Stimulated activated naive CD8-positive, alpha-beta T cell treated with anti-CD3 and anti-CD28 coated beads, Interleukin-15, Interleukin-2, amounts not matched to agents 100 U/mL and 50 U/mL, for 24 hours (primary cell): ENCODE measurements at regions not wholly inside any gene's neighbourhood (a gene's known extent, or its start where the extent isn't known, plus 50 kb on each side); places are given as distances from the start of the nearest gene placed in this dataset.

ENCODE experiments used
- ATAC-seq: fragments of 150-1000 bp; cut with Tn5 transposase; one replicate; pipeline ENCODE4 v1.10.0; 2021
- DNase-seq: peaks from one replicate; pipeline ENCODE4 v3.0.0; 2021

DNA sequence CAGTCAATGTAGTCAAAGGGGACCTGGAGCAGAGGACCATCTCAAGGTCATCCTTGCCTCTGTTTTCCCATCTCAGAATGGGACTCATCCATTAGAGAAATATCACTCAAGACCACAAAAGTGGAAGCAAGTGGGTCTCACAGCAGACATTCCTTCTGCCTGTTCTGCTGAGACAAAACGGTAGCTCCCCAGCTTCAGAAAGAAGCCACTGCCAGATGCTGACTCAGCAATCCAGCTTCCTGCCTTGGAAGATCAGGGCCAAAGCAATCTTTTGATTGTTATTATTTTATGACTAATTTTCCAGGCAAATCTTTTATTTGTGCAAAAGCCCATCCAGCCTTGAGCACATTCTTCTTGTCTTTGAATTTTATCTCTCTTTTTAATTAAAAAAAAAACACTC is 86.8 kb downstream of the CCT6B start:
- DNase-seq (no peak), ATAC-seq (no peak)

DNA sequence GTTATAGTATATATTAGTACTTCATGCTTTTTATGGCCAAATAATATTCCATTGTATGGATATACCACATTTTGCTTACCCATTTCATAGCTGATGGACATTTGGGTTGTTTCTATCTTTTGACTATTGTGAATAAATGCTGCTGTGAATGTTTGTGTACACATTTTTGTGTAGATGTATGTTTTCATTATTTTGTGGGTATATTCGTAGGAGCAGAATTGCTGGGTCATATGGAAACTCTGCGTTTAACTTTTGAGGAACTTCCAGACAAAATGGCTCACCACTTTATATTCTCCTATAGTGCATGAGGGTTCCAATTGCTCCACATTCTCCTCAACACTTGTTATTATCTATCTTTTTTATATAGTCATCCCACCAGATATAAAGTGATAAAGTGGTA is 88.6 kb downstream of the CCT6B start:
- no peak for DNase-seq
- ATAC-seq = no peak

DNA sequence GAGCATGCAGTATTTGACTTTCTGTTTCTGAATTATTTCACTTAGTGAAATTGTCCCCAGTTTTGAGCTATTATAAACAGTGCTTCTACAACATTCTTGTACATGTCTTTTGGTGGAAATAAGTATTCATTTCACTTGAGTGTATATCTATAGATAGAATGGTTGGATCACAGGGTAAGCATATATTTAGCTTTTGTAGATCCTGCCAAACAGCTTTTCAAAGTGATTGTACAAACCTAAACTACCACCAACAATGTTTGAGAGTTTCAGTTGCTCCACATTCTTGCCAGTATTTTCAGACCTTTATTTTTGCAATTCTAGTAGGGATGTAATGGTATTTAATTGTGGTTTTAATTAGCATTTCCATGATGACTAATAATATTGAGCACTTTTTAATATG is 91.6 kb downstream of the CCT6B start:
- DNase-seq = no peak
- ATAC-seq = no peak

DNA sequence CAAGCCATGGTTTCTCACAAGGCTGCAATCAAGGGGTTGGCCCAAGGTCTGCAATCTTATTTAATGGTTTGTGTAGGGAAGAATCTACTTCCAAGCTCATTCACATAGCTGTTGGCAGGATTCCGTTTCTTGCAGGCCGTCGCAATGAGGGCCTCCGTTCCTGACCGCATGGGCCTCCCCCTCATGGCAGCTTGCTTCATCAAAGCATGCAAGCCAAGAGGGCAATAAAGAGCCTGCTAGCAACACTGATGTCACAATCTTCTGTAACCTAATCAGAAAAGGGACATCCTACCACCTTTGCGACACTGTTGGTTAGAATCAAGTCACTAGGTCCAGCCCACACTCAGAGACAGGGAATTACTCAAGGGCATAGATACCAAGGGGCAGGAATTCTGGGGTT is 95.5 kb downstream of the CCT6B start:
- DNase-seq (no peak), ATAC-seq (no peak)

DNA sequence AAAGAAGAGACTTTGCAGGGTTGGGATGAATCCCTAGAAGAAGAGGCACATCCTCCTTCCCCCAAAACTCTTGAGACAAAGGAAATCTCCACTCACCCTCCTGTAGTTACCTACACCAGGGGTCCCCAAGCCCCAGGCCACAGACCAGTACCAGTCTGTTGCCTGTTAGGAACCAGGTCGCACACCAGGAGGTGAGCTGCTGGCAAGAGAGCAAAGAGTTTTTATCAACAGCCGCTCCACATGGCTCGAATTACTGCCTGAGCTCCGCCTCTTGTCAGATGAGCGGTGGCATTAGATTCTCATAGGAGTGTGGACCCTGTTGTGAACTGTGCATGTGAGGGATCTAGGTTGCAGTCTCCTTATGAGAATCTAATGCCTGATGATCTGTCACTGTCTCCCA is 98.9 kb downstream of the CCT6B start:
- ATAC-seq (no peak), DNase-seq (no peak)

DNA sequence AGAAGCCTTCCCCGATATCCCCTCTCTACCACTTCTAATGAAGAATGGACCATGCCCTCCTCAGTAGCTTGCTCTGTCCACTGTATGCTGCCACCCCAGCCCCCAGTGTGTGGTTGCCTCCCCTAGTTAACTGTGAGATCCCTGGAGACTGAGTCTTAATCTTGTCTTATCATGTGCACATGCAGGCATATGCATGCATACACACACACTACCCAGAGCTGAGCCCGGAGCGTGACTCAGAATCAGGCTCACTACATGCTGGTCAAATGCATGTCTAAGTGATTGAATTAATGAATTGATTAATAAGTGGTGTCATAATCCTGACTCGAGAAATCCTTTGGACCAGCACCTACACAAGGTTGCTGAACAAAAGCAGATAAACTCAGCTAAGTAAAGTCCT is 99.4 kb downstream of the CCT6B start:
- ATAC-seq = no peak
- DNase-seq = no peak

DNA sequence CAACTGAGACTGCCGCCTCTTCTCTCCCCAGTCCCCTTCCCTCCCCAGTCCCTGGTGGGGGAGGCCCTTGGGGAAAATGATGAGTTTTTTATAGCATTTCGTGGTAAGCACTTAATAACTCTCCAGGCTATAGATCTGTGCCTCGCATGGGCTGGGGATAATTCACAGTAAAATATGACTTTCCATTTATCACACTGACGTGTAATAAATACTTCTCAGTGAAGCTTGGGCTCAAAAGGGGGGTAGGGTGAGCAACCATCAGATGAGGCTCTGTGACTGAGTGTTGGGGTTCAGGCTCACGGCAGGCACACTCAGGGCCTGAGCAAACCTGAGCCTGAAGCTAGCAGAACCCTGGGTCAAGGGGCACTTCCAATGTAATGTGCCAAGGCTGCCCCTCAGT is 101.6 kb downstream of the CCT6B start:
- no peak for DNase-seq
- ATAC-seq = peak; percentile 70

DNA sequence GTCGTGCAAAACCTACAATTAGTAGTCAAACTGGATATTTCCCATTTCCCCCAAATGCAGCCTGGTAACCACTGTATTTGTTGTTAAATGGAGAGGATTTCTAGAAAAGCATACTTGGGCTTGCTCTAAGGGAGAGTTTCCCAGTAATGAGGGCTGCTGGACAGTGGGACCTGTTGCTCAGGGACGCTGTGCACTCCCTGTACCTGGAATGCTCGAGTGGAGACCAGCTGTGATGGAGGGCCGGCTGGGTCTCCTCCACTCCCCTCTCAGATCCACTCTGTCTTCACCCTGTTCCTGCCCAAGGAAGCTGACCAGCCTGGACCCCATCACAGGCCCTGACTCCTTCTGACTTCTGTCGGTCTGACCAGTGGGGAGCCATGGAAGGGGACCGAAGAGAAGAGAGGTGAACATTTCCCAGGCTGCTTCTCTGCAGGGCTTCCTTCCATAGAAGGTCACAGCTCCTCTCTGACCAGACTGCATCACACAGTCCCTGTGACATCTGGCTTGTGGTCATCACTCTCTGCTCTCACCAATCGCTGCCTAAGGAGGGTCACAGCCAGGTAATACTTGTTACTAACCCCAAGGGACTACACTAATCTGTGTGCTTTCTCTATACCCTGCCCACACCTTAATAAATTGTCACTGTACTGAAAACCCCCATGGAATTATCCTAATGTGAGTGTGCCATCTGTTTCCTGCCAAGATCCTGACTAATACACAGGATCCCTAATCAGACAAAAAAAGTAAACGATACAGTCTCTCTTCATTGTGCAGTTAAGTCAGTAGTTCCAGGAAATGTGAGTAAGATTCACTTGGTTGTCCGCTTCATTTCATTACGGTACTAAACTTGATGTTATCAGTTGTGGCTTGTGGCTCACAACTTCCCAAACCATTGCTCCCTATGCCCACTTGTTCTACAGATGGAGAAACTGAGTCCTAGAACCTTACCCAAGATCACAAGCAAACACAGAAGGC is 102.4 kb downstream of the CCT6B start:
- DNase-seq = peak; percentile 17
- peak; percentile 63 for ATAC-seq

DNA sequence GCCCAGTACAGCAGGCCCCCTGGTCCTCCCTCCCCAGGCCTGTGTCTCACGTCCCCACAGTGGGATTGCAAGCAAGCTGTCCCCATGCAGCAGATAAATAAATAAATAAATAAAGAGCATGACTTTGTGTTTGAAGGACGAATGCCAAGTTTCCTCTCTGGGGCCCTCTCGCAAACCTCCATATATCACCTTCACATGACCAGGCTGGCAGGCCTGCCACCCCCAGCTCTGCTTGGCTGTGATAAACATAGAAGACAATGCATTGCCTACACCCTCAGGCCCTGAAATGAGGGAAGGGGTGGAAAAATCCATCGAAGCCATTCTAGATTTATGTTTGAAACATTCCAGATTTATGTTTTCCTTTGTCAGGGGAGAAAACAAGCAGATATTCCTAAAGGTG is 107.3 kb downstream of the CCT6B start:
- DNase-seq = no peak
- ATAC-seq = no peak

DNA sequence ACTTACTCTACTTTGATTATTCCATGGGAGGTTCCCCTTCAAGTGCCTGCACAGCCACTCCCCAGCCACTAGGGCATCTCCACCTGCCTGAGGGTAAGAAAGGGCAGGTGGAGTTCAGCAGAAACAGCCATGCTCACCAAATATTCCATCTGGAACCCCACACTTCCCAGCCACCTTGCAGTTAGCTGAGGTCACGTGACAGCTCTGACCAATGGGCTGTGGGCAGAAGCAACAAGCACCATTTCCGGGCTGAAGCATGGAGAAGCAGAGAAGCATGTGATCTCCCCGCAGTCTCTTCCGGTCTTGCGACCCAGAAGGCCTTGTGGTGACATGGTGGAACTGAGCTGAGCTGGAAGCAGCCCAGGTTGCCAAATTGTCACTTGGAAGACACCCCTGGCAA is 108.6 kb downstream of the CCT6B start:
- ATAC-seq = no peak

DNA sequence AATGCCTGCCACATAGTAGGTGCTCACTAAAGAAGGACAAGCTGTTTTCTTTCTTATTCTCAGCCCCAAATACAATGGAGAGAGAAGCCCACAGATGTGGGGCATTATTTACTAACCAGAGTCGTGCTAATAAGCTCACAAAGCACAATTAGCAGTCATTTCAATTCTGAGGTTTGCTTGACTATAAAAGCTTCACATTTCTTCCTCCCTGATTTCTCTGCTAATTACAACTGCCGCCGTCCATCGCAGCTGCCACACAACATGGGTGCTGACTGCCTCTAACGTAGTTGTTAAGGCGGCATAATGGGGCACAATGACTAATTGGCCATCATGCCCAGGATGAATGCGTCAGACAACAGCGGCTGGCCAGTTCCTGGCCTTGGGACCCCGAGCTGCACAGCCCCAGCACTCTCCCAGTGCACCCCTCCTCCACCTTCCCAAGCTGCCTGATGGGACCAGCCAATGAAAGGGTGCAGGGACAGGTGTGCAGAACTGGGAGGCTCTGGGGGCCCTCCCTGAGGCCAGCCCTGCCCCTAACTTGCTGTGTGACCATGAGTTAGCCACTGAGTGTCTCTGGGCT is 109.2 kb downstream of the CCT6B start:
- DNase-seq (no peak), ATAC-seq (no peak)

More for the DNA sequence above, 108.6 kb downstream of the CCT6B start:
- DNase-seq = no peak

DNA sequence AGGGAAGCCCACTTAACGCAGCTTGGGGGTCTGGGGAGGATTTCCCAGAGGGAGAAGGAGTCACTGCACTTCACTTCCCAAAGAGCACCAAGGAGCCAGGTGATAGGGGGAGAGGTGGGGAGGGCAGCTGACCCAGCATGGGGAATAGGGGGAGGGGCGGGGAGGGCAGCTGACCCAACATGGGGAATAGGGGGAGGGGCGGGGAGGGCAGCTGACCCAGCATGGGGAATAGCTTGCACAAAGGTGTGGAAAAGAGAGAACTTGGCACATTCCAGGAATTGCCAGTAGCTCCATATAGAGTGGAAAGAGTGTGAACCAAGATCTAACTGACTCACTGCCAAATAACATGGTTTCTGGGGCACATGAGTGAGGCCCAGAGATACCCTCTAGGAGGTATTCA is 110.3 kb downstream of the CCT6B start:
- ATAC-seq (no peak), DNase-seq (no peak)

DNA sequence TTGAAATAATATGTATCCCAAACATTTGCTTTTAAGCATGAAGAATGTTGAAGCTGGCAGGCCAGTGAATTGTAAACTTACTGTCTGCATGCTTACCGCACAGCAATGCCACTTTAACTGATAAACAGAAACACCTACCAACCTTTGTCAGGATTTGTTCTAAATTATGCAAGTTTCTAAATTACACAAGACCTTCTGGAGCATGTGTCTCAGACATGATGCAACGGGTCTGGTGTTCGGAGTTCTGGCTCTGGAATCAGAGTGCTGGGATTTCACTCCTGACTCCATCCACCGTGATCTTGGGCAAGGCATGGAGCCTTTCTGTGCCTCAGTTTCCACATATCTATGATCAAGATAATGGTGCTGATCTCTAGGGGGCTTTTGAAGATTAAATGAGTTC is 111.2 kb downstream of the CCT6B start:
- ATAC-seq (no peak), DNase-seq (no peak)

DNA sequence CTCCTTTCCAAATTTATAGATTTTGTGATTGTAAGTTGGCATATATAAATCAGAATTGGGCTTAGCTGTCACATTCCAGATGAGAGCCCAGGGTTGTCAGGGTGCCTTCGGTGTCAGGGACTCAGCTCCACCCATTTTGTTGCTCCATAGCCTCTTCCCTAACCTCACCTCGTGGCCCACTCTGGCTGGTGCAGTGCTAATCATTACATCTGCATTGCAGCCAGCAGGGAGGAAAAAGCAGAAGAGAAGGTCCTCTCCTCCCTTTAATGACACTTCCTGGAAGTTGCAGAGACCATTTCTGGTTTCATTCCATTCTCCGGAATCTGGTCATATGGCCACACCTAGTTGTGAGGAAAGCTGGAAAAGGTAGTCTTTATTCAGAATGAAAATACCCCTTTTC is 113.3 kb downstream of the CCT6B start:
- DNase-seq = no peak
- ATAC-seq = no peak

DNA sequence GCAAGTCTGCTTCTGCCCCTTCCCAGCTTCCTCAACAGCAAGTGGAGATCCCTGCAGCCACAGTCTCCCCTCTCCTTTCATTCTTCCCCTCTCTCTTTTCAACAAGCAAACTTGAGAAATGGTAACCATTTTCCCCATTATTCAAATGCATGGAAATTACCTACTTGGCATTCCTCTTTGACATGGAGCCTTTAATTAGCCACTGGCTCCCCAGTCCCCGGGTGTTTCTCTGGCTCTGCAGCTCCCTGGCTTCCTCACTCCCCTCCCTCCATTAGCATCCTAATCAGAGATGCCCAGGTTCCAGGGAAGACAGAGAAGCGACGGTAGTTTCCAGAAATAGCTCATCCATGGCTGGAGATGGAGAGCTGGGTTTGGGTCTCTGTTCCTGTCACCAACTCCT is 116.0 kb downstream of the CCT6B start:
- DNase-seq = no peak
- no peak for ATAC-seq

DNA sequence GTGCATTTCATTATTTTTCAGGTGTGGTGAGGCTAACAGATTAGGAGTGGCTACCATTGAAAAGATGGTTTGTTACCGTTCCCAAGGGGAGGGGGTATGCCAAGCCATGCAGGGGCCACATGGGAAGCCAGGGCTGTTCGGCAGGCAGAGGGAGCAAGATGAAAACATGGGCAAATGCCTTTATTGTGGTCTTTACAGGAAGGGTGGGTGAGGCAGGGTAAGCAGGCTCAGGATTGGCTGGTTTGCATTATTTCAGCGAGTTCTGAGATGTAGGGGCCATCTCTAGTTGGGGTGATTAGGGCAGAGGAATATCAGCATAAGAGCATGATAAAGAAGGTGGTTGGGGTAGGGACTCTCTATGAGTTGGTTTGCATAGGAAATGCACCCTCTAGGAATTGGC is 117.6 kb downstream of the CCT6B start:
- DNase-seq = no peak
- no peak for ATAC-seq

DNA sequence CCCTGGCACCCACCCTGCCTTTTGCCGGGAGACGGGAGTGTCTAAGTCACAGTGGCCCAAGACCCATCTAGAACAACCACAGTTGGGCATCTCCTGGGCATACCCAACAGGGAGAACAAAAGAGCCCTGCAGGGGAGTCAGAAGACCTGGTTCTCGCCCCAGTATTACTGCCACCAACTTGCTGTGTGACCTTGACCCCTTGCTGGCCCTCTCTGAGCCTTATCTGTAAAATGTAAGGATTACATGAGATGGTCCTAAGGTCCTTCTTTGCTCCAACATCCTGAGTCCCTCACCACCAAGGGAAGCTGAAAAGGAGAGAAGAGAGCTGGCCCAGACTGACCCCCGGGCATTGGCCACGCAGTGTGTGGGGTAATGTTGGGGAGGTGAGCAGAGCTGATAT is 119.0 kb downstream of the CCT6B start:
- no peak for DNase-seq
- no peak for ATAC-seq

DNA sequence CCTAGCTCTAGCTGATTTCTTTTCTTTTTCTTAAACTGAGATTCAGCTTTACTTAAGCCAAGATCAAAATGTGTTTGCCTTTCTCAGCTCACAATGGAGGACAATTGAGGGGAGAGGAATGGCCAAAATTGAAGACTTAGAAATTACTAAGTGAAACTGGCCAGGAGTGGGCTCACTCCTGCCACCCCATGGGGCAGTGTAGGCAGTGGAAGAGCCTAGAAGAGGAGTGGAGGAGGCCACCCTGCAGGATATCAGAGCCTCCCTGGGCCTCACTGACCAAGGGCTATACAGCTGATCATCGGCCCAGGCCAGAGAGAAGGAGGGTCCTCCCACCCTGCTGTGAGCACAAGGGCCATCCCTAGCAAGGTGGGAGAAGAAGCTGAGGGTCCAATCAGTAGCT is 119.8 kb downstream of the CCT6B start:
- ATAC-seq = no peak
- DNase-seq = no peak

DNA sequence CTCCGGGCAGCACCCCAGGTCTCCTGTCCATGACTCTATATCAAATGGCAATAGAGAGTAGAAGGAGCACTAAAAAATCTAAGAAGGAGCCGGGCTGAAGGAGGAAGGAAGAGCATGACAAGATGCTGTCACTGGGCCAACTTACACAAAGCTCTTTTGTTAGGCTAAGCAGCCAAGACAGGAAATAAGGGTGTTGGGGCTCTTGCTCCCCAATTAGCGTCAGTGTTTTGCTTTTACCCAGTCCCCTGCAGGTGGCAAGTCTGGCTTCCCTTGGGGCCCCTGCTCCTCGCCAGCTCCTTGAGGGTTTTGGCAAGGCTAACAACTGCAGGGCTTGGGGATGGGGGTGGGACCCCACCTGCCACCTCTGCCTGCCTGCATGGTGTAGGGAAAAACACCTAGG is 120.5 kb downstream of the CCT6B start:
- DNase-seq (no peak), ATAC-seq (no peak)

DNA sequence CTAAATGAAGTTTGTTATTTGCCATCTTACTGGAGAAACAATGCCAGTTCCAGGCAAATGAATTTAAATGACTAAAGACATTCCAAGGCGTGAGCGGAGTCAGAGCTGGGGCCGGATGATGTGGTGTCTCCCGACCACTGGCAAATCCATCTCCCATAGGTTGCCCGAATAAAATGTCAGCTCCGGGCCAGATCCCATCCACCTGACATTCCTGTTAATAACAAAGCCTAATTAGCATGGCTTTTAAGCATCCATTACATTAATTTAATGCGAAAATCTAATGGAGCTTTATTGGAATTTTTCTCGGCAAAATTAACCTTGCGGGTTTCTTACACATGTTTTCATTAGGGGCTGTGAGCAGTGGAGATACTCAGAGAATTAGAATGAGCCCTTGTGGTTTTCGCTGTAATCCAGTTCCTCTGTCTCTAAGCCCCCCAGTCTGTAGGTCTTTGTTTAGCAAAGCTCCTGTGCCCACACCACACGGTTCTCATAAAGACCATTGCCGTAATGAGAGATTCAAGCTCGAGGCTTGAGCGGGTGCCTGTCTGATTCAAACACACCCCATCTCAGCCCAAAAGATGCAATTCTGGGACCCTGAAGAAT is 123.3 kb downstream of the CCT6B start:
- ATAC-seq = no peak
- no peak for DNase-seq

DNA sequence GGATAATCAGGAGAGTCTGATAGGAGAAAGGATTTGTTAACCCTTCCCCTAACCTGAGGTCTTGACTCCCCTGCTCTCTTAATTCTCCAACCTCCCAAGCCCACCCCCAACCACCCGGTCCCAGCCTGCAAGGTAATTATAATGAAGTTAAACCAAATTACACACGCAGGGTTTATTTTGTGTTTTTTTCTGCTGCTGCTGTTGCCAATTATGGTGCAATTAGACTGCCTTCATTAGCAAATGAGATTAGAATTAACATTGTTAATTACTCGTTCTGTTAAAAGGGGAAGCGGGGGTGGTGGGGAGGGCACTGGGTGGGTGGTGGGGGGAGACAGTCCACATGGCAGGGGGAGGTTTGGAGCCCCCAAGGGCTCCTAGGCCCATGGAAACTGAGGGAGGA is 128.9 kb downstream of the CCT6B start:
- no peak for ATAC-seq

DNA sequence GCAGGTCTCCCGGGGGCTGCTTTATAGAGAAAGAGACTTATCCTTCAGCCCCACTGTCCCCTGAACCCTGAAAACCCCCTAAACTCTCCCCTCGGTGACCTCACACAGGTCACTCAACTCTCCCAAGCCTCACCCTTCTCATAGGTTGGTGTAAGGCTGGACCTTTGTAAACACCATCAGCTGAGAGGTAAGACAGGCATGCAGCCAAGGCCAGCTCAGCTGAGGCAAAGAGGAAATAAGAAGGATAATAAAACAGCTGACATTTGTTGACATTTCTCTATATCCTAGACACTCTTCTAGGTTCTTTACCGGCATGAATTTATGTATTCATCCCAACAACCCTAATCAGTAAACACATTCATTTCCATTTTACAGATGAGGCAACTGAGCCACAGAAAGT is 134.3 kb downstream of the CCT6B start:
- DNase-seq = no peak
- no peak for ATAC-seq

More for the DNA sequence above, 128.9 kb downstream of the CCT6B start:
- no peak for DNase-seq

DNA sequence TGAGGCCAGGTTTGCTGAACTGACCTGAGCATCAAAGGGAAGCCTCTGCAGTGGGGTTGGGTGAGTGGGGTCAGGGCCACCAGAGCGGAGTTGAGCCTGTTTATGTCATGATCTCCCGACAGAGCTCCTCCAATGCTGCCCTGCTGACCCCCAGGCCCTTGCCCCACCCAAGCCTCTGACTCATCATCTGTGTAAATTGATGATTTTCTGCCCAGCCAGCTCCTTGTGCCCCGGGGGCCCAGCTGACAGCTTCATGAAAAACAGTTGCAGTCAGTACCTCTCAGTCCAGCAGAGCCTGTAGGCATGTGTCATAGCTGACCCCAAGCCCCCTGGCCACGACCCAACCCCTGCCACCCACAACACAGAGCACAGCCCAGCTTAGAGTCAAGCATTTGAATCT is 134.9 kb downstream of the CCT6B start:
- ATAC-seq (no peak), DNase-seq (no peak)

DNA sequence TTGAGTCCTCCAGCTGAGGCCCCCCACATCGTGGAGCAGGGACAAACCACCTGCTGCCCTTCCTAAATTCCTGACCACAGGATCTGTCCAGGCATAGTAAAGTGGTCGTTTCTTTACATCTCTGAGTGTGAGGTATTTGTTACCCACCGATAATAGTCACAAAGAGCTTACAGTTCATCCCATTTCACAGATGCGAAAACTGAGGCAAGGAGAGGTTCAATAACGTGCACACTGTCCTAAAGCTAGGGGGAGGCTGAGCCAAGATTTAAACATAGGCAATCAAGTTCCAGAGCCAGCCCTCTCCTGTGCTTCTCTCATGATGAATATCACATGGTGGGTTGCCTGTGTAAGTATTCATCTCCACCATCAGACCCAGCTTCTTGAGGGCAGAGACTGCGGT is 135.4 kb downstream of the CCT6B start:
- DNase-seq (no peak), ATAC-seq (no peak)
